ENCODE measurements at regions not wholly inside any gene's neighbourhood (a gene's known extent, or its start where the extent isn't known, plus 50 kb on each side); places are given as distances from the start of the nearest gene placed in this dataset.

DNA sequence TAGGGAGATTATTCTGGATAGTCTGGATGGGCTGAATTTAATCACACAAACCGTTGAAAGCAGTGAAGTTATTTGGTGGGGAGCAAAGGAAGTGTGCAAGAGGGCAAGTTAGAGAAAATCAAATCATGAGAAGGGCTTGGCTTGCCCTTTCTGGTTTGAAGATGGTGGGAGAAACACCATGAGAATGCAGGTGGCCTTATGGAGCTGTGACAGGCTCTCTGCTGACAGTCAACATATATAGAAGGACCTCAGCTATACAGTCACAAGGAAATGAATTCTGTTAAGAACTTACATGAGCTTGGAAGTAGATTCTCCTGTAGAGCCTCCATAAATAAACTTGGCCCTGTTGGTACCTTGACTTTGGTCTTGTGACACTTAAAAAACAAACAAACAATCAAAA, 72.3 kb downstream of the GMNC start:
- DNase-seq, result no peak

DNA sequence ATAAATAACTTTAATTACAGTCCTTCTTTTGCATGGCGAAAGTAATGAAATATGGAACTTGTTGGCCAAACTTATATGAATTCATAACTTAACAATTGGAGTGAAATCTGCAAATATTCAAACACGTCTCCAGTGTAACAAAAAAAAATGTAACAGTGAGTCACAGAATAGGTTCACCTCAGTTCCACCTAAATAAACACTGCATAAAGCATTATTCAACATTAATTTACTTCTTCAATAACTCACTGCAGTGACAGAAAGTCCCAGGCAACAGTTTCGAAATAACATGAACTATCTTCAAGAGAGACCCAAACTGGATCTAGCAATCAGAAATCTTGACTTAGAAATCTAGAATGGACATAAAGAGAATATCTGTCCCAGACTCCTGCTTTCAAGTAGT, 75.6 kb downstream of the GMNC start:
- no peak for DNase-seq

DNA sequence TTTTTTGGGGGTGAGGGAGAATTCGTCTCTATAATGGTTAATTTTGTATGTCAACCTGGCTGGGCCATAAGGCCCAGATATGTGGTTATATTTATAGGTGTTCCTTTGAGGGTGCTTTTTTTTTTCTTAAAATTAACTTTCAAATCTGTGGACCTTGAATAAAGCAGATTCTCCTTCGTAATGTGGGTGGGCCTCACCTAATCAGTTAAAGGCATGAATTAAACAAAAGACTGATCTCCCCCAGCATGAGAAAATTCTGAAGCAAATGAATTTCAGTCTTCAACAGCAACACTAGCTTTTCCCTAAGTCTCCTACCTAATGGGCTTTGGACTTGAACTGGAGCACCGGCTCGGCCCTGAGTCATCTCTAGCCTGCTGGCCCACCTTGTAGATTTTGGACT, 77.4 kb downstream of the GMNC start:
- DNase-seq, result no peak

DNA sequence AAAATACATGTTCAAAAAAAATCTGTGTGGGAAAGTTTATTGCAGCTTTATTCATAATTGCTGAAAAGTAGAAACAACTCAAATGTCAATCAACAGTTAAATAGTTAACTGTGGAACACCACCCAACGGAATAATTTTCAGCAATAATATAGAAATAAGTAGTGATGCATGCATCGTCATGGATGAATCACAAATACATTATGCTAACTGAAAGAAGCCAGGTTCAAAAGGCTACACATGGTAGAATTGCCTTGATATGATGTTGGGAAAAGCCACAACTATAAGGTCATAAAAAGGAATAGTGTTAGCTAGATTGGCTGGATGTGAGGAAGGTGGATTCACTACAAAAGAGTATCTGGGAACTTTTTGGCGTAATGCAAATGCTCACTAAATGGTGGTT, 82.0 kb downstream of the GMNC start:
- DNase-seq, result no peak

DNA sequence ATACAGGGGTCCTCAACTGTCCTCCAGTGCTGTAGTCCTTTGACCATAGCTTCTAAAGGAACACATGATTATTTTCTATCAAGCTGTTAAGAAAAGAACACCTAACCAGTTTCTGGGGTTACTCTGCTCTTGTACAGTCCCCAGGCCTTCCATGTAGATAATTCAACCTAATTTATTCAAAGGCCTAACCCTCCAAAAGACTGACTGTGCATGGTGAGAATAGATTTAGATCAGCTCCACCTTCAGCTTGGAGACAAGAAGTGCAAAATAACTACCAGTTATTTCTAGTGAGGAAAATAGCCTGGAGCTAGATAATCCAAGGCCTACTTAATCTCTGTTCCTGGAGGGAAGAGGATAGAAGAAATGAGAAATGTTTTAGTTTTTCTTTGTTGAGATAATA, 87.9 kb downstream of the GMNC start:
- no peak for DNase-seq

DNA sequence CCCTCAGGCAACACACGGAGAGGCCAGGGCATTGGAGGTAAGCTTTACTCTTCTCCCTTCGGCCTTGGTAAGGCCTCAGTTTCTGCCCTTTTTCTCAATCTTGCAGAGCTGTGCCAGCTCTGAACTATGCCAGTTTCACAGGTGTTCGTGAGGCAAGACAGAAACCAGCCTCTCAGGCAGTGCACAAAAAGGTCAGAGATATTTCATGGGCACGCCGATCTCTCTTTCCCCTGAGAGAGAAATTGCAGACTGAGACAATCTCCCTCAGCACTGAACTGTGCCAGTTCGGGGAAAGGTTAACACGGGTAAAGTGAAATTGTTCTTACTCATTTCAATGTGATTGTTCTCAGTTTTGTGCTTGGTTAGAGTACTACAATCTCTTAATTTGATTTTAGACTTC, 88.5 kb downstream of the GMNC start:
- no peak for DNase-seq

DNA sequence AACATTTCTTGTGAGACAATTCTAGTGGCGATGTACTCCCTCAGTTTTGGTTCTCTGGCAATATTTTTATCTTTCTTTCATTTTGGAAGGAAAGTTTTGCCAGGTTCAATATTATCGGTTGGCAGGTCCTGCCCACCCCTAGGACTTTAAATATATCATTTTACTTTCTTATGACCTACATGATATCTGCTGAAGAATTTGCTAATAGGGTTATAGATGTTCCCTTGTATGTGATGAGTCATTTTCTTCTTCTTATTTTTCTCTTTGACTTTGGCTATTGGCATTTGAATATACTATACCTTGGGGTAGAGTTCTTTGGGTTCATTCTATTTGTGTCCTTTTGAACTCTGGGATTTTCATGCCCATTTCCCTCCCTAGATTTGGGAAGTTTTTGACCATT, 89.7 kb downstream of the GMNC start:
- DNase-seq, result no peak

DNA sequence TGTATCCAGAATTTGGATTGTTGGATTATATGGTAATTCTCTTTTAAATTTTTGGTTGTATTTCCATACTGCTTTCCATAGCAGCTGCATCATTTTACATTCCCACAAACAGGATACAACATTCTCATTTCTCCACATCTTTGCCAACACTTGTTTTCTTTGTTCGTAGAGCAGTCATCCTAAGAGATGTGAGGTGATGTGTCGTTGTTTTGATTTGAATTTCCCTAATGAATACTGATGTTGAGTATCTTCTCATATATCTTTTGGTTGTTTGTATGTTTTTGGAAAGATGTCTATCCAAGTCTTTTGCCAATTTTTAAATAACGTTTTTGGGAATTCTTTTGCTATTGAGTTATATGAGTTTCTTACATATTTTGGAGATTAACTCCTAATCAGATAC, 93.6 kb downstream of the GMNC start:
- no peak for DNase-seq

DNA sequence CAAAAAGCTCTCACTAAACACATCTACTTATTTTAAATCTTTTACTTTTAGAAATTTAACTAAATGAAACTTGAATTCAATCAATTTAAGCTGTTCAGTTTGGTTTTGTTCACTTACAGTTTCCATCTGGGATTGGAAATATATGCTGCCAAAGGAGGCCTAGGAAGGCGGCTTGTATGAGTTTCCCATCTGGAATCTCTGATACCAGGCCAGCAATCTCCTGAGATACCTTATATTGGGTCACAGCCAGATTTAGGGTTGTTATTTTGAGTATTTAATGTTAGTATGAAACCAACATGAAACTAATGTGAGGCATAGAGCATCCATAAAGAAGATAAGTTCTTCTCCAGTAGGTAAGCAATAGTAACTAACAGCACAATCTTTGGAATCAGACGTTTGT, 94.6 kb downstream of the GMNC start:
- DNase-seq, result no peak

DNA sequence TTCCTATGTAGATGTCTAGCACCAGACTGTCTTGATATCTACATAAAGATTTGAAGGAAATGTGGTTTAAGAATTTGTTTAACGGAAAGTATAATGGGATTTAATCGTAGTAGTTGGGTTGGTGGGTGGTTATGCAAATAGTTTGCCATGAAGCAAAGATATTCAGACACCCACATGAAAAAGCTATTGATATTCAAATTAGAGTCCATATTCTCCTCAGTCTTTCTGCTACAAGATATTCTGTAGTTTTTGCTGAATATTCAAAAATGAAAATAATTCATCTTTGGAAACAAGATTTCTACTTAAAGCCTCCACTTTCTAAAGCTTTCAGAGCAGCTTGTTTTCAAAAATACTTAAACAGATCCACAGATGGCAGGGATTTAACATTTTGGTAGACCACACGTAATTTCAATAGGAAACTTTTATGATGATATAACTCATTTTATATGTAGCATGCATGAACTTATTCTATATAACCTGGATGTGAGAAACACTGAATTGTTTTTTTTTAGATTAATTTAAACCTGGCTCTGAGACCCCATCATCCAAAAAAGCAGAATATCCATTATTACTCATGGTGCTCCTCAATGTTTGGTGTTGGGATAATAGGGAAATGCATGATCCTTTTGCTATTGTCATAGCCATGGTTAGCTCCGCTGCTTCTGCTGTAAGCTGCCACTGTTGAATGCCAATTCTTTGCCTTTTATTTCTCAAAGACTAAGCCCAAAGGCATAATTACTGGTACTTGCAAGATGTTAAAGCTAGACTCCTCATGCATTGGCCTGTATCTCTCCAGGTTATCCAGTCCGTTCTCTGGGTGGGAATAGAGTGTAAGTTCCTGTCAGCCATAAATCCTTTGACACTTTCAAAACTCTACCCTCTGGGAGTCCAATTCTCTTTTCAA, 98.0 kb downstream of the GMNC start:
- no peak for DNase-seq

DNA sequence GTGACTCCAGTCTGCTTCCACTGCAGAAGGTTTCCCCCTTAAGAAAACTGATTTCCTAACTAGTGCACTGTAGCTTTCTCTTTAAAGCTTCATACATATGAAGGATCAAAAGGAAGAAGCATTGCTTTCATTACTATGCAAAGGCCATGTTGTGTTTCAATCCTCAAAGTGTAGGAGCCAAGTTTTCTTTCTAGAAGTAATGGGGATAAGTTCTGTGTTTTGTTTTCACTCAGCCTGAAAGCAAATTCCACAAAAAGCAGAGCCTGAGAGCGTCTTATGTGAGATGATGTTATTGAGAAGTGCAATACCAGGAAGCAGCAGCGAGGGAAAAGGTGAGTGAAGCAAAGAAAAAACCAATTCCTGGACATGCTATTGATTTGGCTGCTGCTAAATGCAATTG, 99.7 kb downstream of the GMNC start:
- no peak for DNase-seq

DNA sequence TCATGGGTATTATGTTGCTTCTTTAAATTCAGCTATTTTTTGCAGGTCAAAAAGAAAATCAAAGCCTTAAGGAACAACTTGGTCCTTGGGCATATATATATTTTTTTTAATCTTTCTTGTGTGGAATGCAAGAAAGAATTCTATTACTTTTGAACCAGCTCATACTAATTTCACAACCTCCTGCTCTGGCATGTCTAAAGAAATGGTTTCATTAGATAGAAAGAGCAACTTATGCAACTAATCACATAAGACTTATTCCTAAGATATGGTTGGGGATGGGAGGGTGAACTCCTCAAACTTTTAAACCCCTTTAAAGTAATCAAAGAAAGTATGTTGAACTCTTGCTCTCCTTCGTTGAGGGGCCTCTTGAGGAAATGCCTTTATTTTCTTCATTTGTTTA, 114.9 kb downstream of the GMNC start:
- no peak for DNase-seq

DNA sequence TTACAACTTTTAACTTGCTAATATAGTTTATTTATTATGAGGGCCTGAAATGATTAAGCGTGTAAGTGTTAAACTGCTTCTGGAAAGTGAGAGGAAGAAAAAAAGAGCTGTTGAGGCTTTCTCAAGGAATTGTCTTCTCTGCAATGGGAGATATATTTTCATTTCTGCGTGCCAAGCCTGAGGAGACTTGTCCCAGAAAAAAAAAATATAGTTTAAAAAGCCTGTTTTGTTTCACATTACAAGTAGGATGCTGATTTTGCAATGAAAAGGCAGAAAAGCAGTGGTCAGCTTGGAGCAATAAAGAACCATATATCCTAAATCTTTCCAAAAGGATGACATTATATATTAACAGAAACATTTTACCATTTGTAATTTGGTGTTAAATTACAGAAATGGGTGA, 115.5 kb downstream of the GMNC start:
- DNase-seq, result no peak

DNA sequence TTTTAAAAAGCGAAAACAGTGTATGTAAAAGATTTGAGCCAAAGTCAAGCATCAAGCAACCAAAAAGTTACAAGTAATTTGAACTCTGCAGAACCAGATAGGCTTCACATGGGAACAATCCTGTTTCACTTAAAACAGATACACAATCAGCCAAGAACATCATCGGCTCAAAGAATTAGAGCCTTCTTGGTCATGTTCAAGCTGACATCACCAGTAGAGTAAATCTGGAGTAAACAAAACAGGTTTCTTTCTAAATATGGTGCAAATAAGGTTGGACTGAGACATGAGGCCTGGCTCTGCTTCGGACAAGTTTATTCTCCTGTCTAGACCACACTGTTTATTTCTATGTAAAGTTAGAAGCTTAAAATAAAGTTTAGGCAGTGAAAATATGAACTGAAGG, 116.0 kb downstream of the GMNC start:
- no peak for DNase-seq

DNA sequence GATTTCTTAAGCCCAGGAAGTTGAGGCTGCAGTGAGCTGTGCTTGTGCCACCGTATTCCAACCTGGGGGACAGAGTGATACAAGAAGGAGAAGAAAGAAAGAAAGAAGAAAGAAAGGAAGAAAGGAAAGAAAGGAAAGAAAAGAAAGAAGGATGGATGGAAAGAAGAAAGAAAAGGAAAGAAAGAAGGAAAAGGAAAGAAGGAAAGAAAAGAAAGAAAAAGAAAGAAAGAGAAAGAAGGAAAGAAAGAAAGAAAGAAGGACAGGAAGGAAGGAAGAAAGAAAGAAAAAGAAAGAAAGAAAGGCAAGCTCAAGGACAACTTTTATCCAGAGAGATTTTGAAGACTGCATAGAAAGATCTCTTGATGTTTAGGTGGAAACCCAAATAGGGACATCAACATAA, 120.7 kb downstream of the GMNC start:
- no peak for DNase-seq

DNA sequence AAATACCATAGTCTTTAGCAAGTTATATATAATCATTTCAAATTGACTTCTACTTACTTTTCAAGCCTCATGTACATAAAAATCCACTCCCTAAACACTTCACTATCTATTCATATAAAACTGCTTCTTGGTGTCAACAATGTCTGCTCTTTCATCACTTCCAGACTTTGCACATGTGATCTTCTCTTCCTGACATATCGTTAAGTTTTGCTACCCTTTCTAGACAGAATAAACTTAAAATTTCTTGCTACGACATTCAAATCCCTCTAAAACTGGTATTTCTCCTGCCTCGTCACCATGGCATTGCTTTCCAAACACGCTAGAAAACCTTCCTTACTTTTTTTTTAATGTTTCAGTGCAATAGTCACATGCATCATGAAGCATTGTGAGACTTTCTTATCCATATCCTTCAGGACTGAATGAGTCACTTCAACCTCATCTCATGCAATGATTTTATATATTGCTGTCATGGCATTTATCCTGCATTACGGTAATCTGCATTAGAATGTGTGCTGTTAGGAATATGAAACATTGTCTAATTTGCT, 122.8 kb downstream of the GMNC start:
- no peak for DNase-seq

DNA sequence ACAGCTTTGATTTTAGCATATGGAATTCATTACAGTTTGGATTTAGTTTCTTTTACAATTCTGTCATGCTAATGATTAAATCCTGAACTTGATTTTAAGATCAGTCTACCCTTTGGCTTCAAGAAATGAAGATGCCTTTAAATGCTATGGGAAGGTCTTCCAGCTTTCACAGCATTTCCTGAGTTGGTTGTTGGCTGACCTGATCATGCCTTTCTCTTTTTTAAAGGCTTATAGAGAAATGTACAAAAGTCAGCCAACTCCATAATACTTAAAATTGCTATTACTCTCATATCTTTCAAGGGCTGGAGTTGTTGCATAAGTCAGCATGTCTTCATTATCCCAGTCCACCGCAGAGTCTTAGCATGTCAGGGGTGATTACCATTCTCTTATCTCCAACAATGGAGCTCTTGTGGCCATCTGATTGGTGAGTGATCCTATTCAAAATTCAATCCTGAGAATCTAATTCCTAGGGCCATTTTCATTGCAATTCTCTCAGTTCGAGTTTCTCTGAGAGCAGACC, 123.8 kb downstream of the GMNC start:
- DNase-seq, result no peak

DNA sequence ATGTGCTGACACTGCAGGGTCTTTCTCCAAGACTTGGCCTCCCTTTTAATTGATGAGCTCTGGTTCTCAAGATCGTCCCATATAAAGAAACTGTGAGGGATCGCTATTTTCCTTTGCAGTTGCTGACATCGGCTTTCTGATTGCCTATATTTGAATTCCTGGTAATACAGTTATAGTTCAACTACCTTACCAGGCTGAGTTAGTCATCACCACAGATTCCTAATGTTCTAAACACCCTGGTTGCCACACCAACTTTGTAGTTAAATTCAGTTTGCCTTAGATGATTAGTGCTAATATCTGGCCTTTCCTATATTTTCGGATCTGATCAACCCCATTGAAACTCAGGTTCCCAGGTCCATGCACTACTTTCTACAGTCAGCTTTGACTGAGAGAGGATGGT, 125.0 kb downstream of the GMNC start:
- DNase-seq, result no peak

DNA sequence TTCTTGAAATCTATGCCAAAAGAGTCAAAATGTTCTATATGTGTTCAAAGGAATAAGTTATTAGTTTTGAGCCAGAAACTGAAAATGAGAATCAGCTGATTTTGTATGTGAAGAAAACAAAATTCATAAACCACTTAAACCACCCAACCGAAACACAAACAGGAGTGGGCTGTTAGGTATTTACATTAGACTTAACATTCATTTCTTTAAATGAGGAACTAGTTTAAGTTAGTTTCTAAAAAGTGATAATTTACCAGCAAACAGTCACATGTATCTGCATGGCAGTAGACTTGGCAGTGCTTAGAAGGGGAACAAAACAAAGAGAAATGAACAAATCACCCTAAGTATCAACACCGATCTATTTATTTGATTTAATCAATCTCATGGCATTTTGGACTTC, 128.0 kb downstream of the GMNC start:
- DNase-seq, result no peak

DNA sequence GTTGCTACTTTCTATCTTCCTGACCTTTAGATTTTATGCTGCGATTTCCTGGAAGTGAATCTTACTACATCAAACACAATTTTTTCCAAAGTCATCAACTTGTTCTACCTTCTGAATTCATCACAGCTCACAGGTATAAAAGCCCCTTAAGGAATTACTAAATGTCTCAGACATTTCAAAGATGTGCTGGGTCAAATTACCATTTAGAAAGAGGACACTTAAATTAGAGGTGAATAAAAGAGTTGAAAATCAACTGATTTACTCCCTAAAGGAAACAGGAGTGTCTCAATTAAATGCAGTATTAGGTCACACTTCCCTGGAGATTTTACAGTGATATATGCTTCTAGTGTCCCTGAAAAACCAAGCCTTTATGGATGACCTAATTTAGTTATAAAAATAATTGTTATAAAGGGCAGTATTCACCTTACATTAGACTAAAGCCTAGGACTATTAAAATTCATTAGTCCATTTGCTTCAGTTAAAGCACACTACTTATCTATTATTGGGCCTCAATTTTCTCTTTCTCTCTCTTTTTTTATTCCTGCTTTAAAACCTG, 128.8 kb downstream of the GMNC start:
- no peak for DNase-seq

DNA sequence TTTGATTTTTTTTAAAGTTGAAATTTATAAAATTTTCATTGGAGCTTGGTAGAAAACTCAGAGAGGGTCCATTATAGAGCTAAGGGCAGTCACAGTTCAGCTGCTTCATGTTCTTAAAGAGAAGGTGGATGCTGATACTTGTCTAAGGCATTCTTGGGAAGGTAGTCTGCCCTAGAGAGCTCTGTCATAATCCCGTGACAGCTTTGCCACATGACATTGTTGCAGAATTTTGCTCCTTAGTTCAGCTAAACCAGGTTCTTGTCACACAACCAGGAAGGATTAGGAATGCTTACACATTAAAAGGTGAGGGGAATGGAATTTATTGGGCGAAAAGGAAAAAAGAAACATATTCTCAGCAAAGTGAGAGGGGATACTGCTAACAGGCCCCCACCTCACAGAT, 130.9 kb downstream of the GMNC start:
- DNase-seq, result no peak

DNA sequence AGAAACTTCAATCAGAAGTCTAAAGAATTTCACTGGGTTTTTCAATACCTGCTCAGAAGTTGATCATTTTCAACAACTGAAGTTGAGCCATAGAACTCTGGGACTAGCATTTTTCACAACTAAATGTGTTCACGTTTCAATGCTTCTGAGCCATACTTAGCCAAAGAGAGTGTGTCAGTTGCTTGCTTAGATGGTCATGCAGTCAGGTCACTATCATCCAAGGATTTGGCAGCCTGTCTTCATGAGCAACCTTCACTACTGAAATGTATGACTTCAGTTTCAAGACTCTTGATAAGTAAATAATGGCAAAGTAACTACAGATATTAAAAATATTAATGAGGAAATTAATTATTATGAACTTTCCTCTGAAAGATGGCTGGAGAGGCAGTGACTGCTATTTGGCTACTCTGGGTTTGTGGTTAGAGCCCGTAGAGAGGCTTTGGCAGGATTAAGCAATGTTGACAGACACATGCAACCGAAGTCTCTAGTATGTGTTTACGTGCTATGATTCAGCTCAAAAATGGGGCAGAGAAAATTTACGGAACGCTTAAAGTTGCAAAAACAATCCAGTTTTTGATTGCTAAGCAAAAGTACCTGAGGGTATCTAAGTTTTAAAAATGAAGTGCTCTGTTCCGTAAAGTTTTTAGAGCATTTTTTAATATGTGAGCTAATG, 133.8 kb downstream of the GMNC start:
- DNase-seq, result peak; percentile 5

DNA sequence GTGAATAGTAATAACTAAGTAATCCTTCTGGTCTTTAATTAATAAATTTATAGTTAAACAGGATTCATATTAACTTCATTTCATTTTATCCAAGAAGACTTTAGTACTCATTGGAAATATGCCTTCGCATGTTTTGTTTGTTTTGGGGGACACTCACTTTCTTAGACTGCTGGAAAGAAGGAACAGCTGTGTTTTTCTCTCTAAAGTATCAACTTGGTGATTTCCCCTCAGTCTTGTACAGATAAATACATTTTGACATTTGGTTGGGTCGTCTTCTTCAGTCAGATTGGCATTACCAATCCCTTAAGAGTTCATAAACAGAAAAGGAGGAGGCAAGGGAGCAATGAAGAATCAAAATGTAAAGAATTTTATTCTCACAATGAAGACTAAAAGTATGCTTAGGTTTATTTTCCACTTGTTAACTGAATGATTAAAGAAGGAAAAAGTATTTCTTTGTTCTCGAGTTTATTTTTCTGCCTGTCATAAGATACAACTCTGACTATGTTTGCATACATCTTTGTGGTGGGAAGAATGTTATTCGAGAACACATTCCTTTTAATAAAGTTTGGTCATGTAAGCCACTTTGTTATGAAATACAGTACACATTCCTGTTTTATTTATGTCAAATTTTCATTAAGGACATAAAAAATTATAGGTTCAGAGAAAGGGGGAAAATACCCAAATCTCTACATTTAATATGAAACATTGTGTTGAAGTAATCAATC, 140.2 kb downstream of the GMNC start:
- DNase-seq, result no peak

Measured in suppressor macrophage treated with lipopolysaccharide for 4 hours (primary cell).